ENCODE measurements at regions not wholly inside any gene's neighbourhood (a gene's known extent, or its start where the extent isn't known, plus 50 kb on each side); places are given as distances from the start of the nearest gene placed in this dataset.

- intact Hi-C loops (cut with DNase I): loop anchor here in 2 of 3 donors (10.0 kb wide), 1 partner anchor 664 kb away; no protein-coding TSS in a partner anchor
- no peak overlapping the region for H3K27ac ChIP-seq
Measured at GRCh38 chr21:35408401-35408800, 359.3 kb upstream of the RUNX1 start.

DNA sequence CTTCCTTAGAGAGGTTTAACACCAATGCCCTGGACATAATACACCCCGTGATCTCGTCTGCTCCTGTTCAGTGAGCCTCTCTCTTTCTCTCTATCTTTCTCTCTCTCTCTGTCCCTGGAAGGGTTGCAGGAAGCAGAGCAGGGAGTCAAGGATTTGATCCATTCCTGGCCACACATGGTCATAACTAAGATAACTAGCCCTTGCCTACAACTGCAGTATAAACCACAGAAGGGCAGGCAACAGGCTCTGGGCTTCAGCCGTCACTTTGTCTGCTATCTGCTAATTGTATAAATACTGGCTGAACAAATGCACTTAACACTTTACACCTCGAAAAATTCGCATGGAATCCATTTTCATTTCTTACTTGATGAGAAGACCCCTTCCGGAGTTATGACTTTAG, 357.5 kb upstream of the RUNX1 start:
- Histone ChIP-seq H3K27ac (no peak overlapping the region), H3K27me3 (no peaks in the 10 kb centered on the region), H3K36me3 (no peaks in the 10 kb centered on the region), H3K9me3 (no peaks in the 10 kb centered on the region), H3K4me3 (no peak overlapping the region), H3K4me1 (no peaks in the 10 kb centered on the region)
- DNase-seq: no peak
- FAIRE-seq: no peak
- no peak for TF ChIP-seq CTCF (IDR thresholded peaks at IDR 0.05)
- WGBS, 2 donors: 66 to 76% methylated on average over 6 of the region's 6 CpGs
- no peak for ATAC-seq
- intact Hi-C loops (cut with DNase I): loop anchor here in 2 of 3 donors (10.0 kb wide), 1 partner anchor 662 kb away; no protein-coding TSS in a partner anchor

More at GRCh38 chr21:35408401-35408800, 359.3 kb upstream of the RUNX1 start:
- WGBS, 2 donors: 52 to 54% methylated on average over 2 of the region's 2 CpGs
- FAIRE-seq (no peak), DNase-seq (no peak), ATAC-seq (no peak)
- Histone ChIP-seq H3K4me3 (no peak overlapping the region), H3K9me3 (no peaks in the 10 kb centered on the region), H3K27me3 (no peaks in the 10 kb centered on the region), H3K4me1 (no peaks in the 10 kb centered on the region), H3K36me3 (no peaks in the 10 kb centered on the region)
- no peak for TF ChIP-seq CTCF (IDR thresholded peaks at IDR 0.05)

- Histone ChIP-seq H3K4me3 (no peak overlapping the region), H3K9me3 (no peaks in the 10 kb centered on the region), H3K36me3 (no peaks in the 10 kb centered on the region), H3K4me1 (no peaks in the 10 kb centered on the region), H3K27ac (no peak overlapping the region), H3K27me3 (no peaks in the 10 kb centered on the region)
- no peak for DNase-seq
- TF ChIP-seq CTCF (IDR thresholded peaks at IDR 0.05): no peak
- FAIRE-seq: no peak
- ATAC-seq: no peak
- intact Hi-C loops (cut with DNase I): loop anchor here in 2 of 3 donors (10.0 kb wide), 1 partner anchor 661 kb away; no protein-coding TSS in a partner anchor
Measured at GRCh38 chr21:35405981-35406380, 356.9 kb upstream of the RUNX1 start.

- no peaks in the 10 kb centered on the region for H3K4me1 ChIP-seq
- ATAC-seq (no peak), DNase-seq (no peak), FAIRE-seq (no peak)
- TF ChIP-seq CTCF (IDR thresholded peaks at IDR 0.05): no peak
- H3K27me3 ChIP-seq: no peaks in the 10 kb centered on the region
- H3K9me3 ChIP-seq: no peaks in the 10 kb centered on the region
- no peak overlapping the region for H3K27ac ChIP-seq
- H3K4me3 ChIP-seq: no peak overlapping the region
- H3K36me3 ChIP-seq: no peaks in the 10 kb centered on the region
- 60 to 73% methylated on average over 3 of the region's 3 CpGs for WGBS, 2 donors
- intact Hi-C loops (cut with DNase I): loop anchor here in 2 of 3 donors (5.0 to 10.0 kb wide), 2 partner anchors 512 to 659 kb away; no protein-coding TSS in a partner anchor
Measured at GRCh38 chr21:35404247-35404646, 355.1 kb upstream of the RUNX1 start.

DNA sequence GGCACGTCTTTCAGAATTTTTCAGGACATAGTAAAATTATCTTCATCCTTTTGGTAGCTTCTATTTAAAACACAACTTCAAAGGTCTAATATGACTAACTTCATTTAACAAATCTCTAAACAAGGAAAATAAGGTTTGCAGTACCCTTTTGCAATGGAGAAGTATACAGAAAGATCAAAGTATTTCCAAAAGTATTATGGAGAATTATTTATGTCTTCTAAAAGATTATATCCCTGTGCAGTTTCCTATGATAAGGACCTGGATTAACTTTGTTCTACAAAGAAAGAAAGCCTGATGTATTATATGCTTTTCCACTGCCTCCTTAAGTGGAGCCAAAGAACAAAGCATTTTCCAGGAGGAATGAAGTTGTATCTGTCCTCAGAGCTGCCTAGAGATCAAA, 353.0 kb upstream of the RUNX1 start:
- H3K9me3 ChIP-seq: no peaks in the 10 kb centered on the region
- H3K36me3 ChIP-seq: no peaks in the 10 kb centered on the region
- FAIRE-seq (no peak), DNase-seq (no peak), ATAC-seq (no peak)
- no peak overlapping the region for H3K4me3 ChIP-seq
- WGBS, 2 donors: 52 to 64% methylated on average over 1 of the region's 1 CpG
- no peak for TF ChIP-seq CTCF (IDR thresholded peaks at IDR 0.05)
- H3K4me1 ChIP-seq: no peaks in the 10 kb centered on the region
- H3K27ac ChIP-seq: no peak overlapping the region
- no peaks in the 10 kb centered on the region for H3K27me3 ChIP-seq
- intact Hi-C loops (cut with DNase I): loop anchor here in 2 of 3 donors (5.0 to 10.0 kb wide), 2 partner anchors 510 to 657 kb away; no protein-coding TSS in a partner anchor

Data from pancreas (tissue), 10 donors.